Type B pancreatic cell (in vitro differentiated cells): ENCODE measurements at regions not wholly inside any gene's neighbourhood (a gene's known extent, or its start where the extent isn't known, plus 50 kb on each side); places are given as distances from the start of the nearest gene placed in this dataset.

ENCODE experiments used
- DNase-seq: peaks from one replicate; pipeline ENCODE4 v3.0.0; 2021; ENCODE audit warnings: mixed read lengths; ENCODE audit not compliant: unreplicated experiment; ENCODE audit errors: extremely low spot score
- H3K27ac Mint-ChIP-seq: 2 replicates; pipeline ENCODE4 v1.8.0; 2021; ENCODE audit warnings: mild to moderate bottlenecking, mixed read lengths
- H3K27me3 Mint-ChIP-seq: 2 replicates; pipeline ENCODE4 v1.8.0; 2021; ENCODE audit warnings: mixed read lengths
- H3K36me3 Mint-ChIP-seq: 2 replicates; pipeline ENCODE4 v1.8.0; 2021; ENCODE audit warnings: mixed read lengths
- H3K4me1 Mint-ChIP-seq: one replicate; pipeline ENCODE4 v1.8.0; 2021; ENCODE audit warnings: mixed read lengths; ENCODE audit not compliant: unreplicated experiment
- H3K4me3 Mint-ChIP-seq: 2 replicates; pipeline ENCODE4 v1.8.0; 2021; ENCODE audit warnings: mild to moderate bottlenecking, mixed read lengths
- H3K9me3 Mint-ChIP-seq: 2 replicates; pipeline ENCODE4 v1.8.0; 2021; ENCODE audit warnings: mixed read lengths
- TF ChIP-seq, protein P1 (sequence below): fragments of 200-600 bp; sonication (generic); conservative IDR thresholded peaks from 2 replicates; pipeline ENCODE4 v1.5.0; 2021; ENCODE audit warnings: antibody characterized with exemption, mild to moderate bottlenecking

- no peak overlapping the region for H3K27ac Mint-ChIP-seq
- TF ChIP-seq, protein P1, sequence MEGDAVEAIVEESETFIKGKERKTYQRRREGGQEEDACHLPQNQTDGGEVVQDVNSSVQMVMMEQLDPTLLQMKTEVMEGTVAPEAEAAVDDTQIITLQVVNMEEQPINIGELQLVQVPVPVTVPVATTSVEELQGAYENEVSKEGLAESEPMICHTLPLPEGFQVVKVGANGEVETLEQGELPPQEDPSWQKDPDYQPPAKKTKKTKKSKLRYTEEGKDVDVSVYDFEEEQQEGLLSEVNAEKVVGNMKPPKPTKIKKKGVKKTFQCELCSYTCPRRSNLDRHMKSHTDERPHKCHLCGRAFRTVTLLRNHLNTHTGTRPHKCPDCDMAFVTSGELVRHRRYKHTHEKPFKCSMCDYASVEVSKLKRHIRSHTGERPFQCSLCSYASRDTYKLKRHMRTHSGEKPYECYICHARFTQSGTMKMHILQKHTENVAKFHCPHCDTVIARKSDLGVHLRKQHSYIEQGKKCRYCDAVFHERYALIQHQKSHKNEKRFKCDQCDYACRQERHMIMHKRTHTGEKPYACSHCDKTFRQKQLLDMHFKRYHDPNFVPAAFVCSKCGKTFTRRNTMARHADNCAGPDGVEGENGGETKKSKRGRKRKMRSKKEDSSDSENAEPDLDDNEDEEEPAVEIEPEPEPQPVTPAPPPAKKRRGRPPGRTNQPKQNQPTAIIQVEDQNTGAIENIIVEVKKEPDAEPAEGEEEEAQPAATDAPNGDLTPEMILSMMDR: no peak
- H3K4me3 Mint-ChIP-seq: no peak overlapping the region
- H3K4me1 Mint-ChIP-seq: no peaks in the 10 kb centered on the region
- H3K27me3 Mint-ChIP-seq: peaks cover 27% of the 10 kb centered on the region
- H3K9me3 Mint-ChIP-seq: no peaks in the 10 kb centered on the region
- H3K36me3 Mint-ChIP-seq: no peaks in the 10 kb centered on the region
- DNase-seq: no peak
These were observed 70.9 kb upstream of the CHST15 start for GRCh38 chr10:124164264-124164663.

GRCh38 chr10:124162774-124163354 lies 69.5 kb upstream of the CHST15 start:
- Mint-ChIP-seq H3K9me3 (no peaks in the 10 kb centered on the region), H3K27me3 (peaks cover 26% of the 10 kb centered on the region), H3K27ac (no peak overlapping the region), H3K36me3 (no peaks in the 10 kb centered on the region), H3K4me1 (no peaks in the 10 kb centered on the region), H3K4me3 (no peak overlapping the region)
- DNase-seq: no peak
- TF ChIP-seq, protein P1: no peak

GRCh38 chr10:124162136-124162535 lies 68.7 kb upstream of the CHST15 start:
- Mint-ChIP-seq H3K9me3 (no peaks in the 10 kb centered on the region), H3K27me3 (peaks cover 31% of the 10 kb centered on the region), H3K4me3 (no peak overlapping the region), H3K36me3 (no peaks in the 10 kb centered on the region), H3K4me1 (no peaks in the 10 kb centered on the region), H3K27ac (no peak overlapping the region)
- no peak for DNase-seq
- TF ChIP-seq, protein P1: no peak

DNA sequence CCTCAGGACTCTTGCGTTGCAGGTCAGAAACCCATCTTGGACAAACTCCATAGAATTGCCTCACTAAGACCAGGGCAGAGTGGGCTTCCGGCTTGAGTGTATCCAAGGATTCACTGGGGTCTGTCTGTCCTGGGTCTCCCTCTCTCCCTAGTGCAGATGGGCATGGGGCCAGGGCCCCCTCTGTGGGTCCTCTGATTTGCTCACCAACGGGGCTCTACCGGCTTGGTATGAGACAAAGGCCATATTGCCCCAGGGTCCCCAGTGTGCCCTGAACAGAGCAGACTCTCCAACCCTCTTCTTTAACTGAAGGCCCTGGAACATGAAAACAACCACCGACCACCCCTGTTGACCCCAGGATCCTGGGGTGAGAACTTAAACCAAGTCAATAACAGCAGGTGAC lies 68.2 kb upstream of the CHST15 start:
- TF ChIP-seq, protein P1: no peak
- DNase-seq: no peak
- no peaks in the 10 kb centered on the region for H3K36me3 Mint-ChIP-seq
- H3K27ac Mint-ChIP-seq: no peak overlapping the region
- H3K27me3 Mint-ChIP-seq: peaks cover 31% of the 10 kb centered on the region
- H3K4me1 Mint-ChIP-seq: no peaks in the 10 kb centered on the region
- H3K4me3 Mint-ChIP-seq: no peak overlapping the region
- no peaks in the 10 kb centered on the region for H3K9me3 Mint-ChIP-seq

GRCh38 chr10:124160943-124161582 lies 67.7 kb upstream of the CHST15 start:
- Mint-ChIP-seq H3K4me3 (no peak overlapping the region), H3K36me3 (no peaks in the 10 kb centered on the region), H3K9me3 (no peaks in the 10 kb centered on the region), H3K27me3 (peaks cover 31% of the 10 kb centered on the region), H3K27ac (no peak overlapping the region), H3K4me1 (peaks cover 2% of the 10 kb centered on the region)
- no peak for DNase-seq
- TF ChIP-seq, protein P1: no peak
